T47D (cell line): ENCODE measurements at regions not wholly inside any gene's neighbourhood (a gene's known extent, or its start where the extent isn't known, plus 50 kb on each side); places are given as distances from the start of the nearest gene placed in this dataset.
A peak's percentile ranks its signal among the peaks of the same experiment; 100 is the strongest.
"Not testable (repeated sequence)": the region's sequence is repeated elsewhere in the genome, so short reads cannot be mapped to it uniquely, and the experiment has no call there.

Experiments
- DNase-seq, 2 experiments: peaks; one replicate each; pipeline versions ENCODE4 v3.0.0 to v3.0.0-alpha.2; 2011 to 2012; ENCODE audit warnings: low read depth in 1 of 2, low spot score in 1 of 2
- JUND ChIP-seq: IDR thresholded peaks from 2 replicates; pipeline ENCODE4 v1.6.1; 2012; ENCODE audit warnings: low read depth
- in situ Hi-C: cut with HindIII; loops from 2 replicates; pipeline ENCODE4 v1.10.0; 2016; ENCODE audit warnings: low sequenced_read_pairs, low pct_unique_long_range_greater_than_20kb

DNA sequence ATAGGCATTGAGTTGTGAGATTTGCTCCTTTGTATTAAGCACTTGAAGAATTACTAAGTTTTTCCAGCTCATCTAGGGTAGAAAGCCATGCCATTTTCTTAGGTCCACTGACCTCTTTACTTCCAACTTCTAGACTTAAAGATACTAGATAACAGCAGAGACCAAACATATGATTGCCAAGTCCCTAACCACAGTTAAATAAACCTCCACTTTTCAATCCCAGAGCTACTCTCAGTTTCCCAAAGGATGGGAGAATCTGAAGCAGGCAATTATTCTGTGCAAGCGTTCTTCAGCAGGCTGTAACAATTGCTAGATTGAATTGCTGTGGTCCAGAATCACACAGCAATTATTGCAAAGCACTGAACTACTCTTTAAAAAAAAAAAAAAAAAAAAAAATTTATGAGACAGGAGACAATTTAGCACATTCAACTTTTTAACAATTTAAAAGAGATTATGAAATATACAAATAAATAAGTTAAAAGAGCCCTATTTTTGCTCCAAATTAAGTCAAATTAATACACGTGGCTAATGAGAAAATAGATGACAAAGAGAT lies 104.0 kb upstream of the PRSS16 start:
- in situ Hi-C loops = no loop called here
- no peak for DNase-seq
- no peak for TF ChIP-seq JUND

DNA sequence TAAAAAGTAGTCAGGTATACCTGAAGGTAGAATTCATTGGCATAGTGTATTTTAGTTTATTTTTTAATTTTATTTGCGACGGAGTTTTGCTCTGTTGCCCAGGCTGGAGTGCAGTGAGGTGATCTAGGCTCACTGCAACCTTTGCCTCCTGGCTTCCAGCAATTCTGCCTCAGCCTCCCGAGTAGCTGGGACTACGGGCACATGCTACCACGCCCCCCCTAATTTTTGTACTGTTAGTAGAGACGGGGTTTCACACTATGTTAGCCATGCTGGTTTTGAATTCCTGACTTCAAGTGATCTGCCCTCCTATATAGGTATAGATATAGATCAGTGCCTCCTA lies 102.8 kb upstream of the PRSS16 start:
- DNase-seq = no peak
- no peak for TF ChIP-seq JUND
- in situ Hi-C loops = no loop called here

DNA sequence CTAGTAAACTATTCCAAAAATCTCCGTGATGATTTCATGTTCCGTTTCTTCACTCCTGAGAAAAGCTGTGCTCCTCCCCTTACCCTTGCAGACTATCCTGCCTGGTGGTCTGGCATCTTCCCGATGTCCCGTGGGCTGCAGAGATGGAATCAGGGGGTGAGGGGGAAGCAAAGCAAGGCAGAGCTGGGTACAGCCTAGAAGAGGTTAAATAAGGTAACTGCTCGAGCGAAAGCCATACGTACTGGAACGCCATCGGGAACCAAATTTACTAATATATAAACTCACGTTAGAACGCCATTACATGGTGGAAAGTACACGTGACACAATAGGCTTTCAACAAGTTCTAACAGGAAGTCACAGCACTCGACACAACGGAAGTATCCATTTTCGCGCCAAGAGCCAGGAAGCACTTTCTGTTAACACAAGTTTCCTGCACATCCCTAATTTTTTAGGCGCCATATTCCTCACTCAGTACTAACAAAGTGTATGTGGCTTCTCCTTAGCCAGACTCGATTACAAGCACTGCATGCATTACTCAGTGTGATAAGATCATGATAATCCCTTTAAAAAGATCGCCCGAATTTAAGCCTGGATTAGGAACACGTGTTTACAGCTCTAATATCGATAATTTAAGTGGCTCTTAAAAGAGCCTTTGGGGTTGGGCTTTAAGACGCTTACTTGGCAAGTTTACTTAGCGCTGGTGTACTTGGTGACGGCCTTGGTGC lies 101.6 kb upstream of the PRSS16 start:
- peak; percentile 71 to 93 for DNase-seq
- in situ Hi-C loops = no loop called here
- TF ChIP-seq JUND = no peak

DNA sequence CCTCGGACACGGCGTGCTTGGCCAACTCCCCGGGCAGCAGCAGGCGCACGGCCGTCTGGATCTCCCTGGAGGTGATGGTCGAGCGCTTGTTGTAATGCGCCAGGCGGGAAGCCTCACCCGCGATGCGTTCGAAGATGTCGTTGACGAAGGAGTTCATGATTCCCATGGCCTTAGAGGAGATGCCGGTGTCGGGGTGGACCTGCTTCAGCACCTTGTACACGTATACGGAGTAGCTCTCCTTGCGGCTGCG lies 101.1 kb upstream of the PRSS16 start:
- in situ Hi-C loops, DNase-seq: not testable (repeated sequence)

DNA sequence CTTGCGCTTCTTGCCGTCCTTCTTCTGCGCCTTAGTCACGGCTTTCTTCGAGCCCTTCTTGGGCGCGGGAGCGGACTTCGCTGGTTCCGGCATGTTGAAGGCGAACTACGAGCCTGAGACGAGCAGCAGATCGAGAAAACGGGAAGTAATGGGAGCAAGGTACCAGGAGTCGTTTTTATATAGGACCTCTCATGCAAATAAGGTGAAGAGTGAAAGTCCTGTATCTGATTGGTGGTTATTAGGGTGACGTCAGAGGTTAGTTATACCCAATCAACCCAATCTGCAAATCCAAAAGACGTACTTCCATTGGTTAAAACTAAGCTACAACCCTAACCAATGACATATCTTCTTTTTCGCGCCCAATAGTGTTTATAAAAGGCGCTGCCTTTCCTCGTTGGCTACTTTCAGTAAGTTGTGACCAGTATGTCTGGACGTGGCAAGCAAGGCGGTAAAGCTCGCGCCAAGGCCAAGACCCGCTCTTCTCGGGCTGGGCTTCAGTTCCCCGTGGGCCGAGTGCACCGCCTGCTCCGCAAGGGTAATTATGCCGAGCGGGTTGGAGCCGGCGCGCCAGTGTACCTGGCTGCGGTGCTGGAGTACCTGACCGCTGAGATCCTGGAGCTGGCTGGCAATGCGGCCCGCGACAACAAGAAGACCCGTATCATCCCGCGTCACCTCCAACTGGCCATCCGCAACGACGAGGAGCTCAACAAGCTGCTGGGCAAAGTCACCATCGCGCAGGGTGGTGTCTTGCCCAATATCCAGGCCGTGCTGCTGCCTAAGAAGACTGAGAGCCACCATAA lies 100.6 kb upstream of the PRSS16 start:
- TF ChIP-seq JUND = no peak
- DNase-seq = peak; percentile 99 to 100
- in situ Hi-C loops = no loop called here

DNA sequence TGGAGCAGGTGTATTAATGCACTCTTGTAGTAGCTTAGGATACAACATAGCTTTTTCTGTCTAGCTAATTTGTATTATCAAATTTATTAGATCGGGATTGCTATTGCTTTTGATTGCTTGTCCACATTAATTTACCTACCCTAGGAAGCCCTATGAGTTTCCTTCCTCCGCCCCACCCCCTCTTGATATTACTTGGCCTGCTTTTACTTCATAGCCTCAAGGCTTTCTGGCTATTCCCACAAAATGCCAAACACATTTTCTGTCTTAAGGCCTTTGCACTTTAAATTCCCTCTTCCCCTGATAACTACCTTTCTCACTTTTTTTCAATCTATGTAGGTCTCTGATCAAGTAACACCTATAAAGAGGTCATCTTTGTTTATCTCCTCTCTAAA lies 99.1 kb upstream of the PRSS16 start:
- DNase-seq = no peak
- in situ Hi-C loops = no loop called here
- no peak for TF ChIP-seq JUND

DNA sequence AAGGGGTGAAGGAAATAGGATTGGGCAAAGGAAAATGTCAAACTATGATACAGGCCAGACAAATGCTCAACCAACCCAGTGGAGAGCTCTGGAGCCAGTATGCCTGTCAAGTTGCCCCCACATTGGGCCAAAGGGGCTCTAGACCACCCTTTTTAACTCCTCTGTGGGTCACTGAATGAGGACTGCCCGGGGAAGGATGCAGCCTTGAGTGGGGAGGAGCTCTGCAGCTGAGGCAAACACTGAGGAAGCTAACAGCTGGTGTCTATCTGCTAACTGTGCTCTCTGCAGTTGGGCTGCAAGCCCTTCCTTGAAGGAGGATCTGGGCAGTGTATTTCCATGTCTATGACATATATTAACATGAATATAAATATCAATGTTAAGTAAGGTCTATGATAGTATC lies 98.4 kb upstream of the PRSS16 start:
- in situ Hi-C loops = no loop called here
- no peak for DNase-seq

DNA sequence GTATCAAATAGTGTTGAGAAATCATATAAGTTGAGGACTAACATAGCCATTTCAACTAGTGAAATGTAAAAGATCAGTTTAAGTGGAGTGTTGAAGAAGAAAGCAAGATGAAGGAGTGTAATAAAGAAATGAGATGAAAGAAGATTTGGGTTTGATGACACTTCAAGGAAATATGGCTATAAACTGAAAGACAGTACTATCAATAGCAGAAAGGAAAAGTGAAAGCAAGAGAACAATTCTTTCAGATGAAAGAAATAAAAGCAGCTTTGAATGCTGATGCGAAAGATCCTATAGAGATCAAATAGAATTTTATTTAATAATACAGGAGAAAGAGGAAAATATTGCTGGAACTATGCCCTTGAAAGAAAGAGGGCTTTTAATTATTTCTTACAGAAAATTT lies 92.8 kb upstream of the PRSS16 start:
- in situ Hi-C loops = no loop called here
- no peak for TF ChIP-seq JUND
- no peak for DNase-seq

More for the DNA sequence above, 98.4 kb upstream of the PRSS16 start:
- no peak for TF ChIP-seq JUND

DNA sequence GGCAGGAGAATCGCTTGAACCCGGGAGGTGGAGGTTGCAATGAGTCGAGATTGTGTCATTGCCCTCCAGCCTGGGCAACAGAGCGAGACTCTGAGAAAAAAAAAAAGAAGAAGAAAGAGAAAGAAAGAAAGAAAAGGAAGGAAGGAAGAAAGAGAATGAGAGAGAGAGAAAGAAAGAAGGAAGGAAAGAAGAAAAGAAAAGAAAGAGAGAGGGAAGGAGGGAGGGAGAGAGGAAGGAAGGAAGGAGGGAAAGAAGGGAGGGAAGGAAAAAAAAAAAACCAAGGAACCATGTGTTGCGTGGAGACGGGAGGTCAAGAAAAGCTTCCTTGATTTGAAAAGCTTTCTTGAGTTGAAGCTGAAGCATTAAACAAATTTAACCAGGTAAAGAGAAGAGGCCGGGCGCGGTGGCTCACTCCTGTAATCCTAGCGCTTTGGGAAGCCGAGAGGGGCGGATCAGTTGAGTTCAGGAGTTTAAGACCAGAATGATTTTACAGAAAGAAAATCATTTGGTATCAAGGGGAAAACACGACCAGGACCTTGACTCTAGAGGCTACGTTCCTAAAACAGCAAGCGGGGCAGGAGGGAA lies 90.5 kb upstream of the PRSS16 start:
- no peak for DNase-seq
- no peak for TF ChIP-seq JUND
- in situ Hi-C loops = no loop called here

DNA sequence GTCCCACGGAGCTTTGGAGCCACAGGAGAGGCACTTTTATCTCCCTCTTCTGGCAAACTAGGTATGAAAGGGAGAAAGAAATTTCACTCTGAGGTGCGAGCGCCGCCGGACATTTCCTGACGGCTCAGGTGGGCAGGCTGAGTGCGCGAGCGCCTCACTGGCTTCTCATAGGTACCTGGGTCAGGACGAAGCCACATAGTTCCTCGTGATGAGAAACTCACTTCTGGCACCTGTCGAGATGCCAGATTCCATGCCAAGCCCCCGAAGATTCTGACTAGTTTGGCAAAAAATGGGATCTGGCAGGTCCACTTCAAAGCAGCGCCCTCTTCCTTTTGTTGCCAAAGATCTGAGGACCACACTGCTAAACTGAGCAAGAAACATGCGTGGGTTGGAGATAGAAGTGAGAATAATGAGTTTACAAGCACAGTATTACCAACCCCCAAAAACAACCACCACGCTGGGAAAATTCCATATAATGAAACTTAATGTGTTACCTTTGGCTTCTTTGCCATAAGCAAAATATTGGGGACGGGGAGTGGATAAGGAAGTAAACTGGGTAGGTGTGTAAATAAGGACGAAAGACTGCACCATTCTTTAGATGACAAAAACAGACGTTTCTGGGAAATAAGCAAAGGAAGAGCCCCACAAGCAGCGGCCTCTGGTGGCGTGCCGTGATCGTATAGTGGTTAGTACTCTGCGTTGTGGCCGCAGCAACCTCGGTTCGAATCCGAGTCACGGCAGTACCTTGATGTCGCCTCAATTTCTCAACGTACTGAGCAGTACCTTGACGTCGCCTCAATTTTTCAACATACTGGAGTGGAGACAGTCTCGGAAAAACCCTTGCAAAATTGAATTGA lies 89.8 kb upstream of the PRSS16 start:
- peak; percentile 21 to 76 for DNase-seq
- TF ChIP-seq JUND = no peak
- in situ Hi-C loops = no loop called here

DNA sequence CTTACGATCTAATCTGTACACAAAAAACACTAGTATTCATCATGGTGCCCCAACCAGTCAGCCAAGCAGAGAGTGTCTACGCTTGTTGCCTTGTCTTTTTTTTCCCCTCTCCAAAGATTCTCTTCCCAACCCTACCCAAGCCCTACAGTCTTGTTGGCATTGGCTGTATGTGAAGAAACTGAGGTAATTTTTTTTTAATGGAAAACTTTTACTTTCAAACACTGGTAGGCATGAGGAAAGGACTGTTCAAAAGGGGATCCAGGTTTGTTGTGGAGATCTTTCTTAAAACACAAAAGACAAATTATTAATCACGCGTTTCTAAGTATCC lies 89.2 kb upstream of the PRSS16 start:
- in situ Hi-C loops = no loop called here
- DNase-seq = no peak
- no peak for TF ChIP-seq JUND

DNA sequence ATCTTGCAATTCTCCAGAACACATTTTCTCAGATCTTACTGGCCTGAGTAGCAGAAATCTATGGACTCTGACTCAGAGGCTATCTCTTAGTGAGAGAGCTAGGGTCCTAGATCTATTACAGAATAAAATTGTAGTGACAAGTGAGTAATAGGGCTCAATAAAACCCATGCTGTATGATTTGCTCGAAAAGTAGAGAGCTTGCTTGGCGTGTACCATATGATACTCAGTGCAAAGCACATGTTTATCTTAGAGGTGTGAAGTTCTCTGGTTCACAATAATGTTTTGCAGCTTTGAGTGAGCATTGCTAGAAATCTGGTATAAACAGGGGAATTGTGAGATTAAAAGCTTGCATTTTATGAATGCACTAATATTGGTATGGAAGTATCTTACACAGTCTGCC lies 87.8 kb upstream of the PRSS16 start:
- DNase-seq = no peak
- in situ Hi-C loops = no loop called here
- TF ChIP-seq JUND = no peak

DNA sequence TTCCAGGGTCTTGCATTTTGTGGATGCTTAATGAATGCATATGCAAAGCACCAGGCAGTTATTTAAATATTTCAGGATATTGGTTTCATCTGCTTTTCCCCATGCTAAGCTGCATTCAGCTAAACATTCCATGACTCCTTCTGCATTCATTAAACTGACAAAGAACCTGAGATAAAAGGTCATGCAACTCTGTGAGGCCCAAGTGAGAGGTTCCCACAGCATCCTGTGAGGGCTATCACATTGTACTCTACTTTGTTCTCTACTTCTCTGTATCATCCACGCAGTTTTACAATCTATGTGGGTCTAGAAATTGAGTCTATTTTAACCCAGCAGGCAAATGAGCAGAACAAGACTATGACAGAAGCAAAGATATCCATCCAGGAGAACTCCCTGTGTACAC lies 86.4 kb upstream of the PRSS16 start:
- DNase-seq = no peak
- no peak for TF ChIP-seq JUND
- in situ Hi-C loops = no loop called here
